Right atrium auricular region (tissue), 2 donors: ENCODE measurements at regions not wholly inside any gene's neighbourhood (a gene's known extent, or its start where the extent isn't known, plus 50 kb on each side); places are given as distances from the start of the nearest gene placed in this dataset.
"Not testable (repeated sequence)": the region's sequence is repeated elsewhere in the genome, so short reads cannot be mapped to it uniquely, and the experiment has no call there.

ENCODE experiments used
- DNase-seq: peaks from one replicate; pipeline ENCODE4 v3.0.0-alpha.2; 2019; ENCODE audit warnings: low spot score
- H3K27ac ChIP-seq, 2 donors: fragments of 200-600 bp; sonication (generic); 1 replicate in 1 of 2; 2 replicates in 1 of 2; pipeline ENCODE4 v1.5.1; 2016 to 2019
- H3K27me3 ChIP-seq, 2 donors: fragments of 200-600 bp; sonication (generic); one replicate each; pipeline versions ENCODE4 v1.5.1 to v1.6.0; 2017 to 2019
- H3K36me3 ChIP-seq: fragments of 200-600 bp; sonication (generic); one replicate; pipeline ENCODE4 v1.5.1; 2016
- H3K4me1 ChIP-seq, 2 donors: fragments of 200-600 bp; sonication (generic); one replicate each; pipeline versions ENCODE4 v1.5.1 to v1.6.0; 2017 to 2019
- H3K4me3 ChIP-seq, 2 donors: fragments of 200-600 bp; sonication (generic); 1 replicate in 1 of 2; 2 replicates in 1 of 2; pipeline ENCODE4 v1.5.1; 2017 to 2019; ENCODE audit warnings: mild to moderate bottlenecking in 1 of 2, moderate library complexity in 1 of 2
- H3K9me3 ChIP-seq, 2 donors: fragments of 200-600 bp; sonication (generic); one replicate each; pipeline ENCODE4 v1.5.1; 2019
- TF ChIP-seq, protein P1 (sequence below), 2 donors: fragments of 200-600 bp; sonication (generic); IDR thresholded peaks; one replicate each; pipeline ENCODE4 v1.5.1; 2019; ENCODE audit warnings: antibody characterized with exemption in 2 of 2

DNA sequence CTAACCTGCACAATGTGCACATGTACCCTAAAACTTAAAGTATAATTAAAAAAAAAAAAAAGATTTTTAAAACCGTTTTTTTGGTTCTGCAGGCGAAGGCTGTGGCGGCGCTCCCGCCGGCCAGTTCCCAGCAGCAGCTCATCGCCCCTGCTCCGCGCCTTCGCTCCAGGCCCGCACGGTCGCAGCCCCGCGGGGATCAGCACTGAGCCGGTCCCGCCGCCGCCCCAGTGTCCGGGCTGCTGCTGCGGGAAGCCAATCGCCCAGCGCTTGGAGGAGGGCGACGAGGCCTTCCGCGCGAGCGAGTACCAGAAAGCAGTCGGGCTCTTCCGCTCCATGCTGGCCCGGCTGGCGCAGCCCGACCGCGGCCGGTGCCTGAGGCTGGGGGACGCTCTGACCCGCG lies 572.8 kb downstream of the TUBA3C start:
- not testable (repeated sequence) for H3K36me3 ChIP-seq, H3K27ac ChIP-seq, DNase-seq, H3K9me3 ChIP-seq, H3K27me3 ChIP-seq, H3K4me3 ChIP-seq, H3K4me1 ChIP-seq

GRCh38 chr13:18600366-18600765 lies 581.3 kb downstream of the TUBA3C start:
- H3K9me3 ChIP-seq, H3K36me3 ChIP-seq, H3K27me3 ChIP-seq, H3K4me3 ChIP-seq, DNase-seq, H3K4me1 ChIP-seq, H3K27ac ChIP-seq: not testable (repeated sequence)

DNA sequence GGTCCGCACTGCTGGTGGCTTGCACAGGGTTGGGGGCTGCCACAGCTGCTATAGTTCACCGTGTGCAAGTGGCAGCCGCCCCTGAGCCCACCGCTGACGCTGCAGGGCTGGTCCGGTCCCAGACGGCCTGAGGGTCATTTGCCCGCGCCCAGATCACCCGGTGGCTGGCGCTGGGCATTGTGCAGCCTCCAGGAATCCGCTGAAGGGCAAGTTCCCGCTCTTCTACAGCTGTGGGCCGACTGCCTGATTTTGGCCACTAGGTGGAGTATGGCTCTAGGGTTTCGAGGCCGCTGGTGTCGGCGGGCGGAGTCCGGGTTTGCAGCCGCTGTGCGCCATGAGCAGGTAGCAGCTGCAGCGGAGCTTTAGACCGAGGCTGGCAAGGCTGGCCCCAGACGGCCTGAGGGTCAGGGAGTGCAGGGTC lies 581.8 kb downstream of the TUBA3C start:
- DNase-seq, H3K27ac ChIP-seq, H3K36me3 ChIP-seq, H3K9me3 ChIP-seq, H3K27me3 ChIP-seq, H3K4me3 ChIP-seq, H3K4me1 ChIP-seq: not testable (repeated sequence)
- TF ChIP-seq, protein P1, sequence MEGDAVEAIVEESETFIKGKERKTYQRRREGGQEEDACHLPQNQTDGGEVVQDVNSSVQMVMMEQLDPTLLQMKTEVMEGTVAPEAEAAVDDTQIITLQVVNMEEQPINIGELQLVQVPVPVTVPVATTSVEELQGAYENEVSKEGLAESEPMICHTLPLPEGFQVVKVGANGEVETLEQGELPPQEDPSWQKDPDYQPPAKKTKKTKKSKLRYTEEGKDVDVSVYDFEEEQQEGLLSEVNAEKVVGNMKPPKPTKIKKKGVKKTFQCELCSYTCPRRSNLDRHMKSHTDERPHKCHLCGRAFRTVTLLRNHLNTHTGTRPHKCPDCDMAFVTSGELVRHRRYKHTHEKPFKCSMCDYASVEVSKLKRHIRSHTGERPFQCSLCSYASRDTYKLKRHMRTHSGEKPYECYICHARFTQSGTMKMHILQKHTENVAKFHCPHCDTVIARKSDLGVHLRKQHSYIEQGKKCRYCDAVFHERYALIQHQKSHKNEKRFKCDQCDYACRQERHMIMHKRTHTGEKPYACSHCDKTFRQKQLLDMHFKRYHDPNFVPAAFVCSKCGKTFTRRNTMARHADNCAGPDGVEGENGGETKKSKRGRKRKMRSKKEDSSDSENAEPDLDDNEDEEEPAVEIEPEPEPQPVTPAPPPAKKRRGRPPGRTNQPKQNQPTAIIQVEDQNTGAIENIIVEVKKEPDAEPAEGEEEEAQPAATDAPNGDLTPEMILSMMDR (IDR thresholded peaks at IDR 0.05), result peak in 1 of 2 donors; percentile 26

DNA sequence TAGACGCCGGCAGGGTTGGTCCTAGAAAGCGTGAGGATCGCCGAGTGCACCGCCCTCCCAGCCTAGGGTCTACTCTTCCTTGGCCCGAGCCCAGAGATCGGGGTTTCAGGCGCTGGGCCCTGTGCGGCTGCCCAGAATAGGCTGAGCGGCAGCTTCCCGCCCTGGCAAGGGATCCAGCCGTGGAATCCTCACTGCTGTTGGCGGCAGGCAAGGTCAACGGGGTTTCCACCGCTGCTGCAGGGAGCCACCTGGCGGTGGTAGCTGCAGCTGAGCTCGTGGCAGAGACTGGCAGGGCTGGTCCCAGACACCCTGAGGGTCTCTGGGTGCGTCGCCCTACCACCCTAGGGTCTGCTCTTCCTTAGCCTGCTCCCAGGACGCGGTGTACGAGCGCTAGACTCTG lies 583.1 kb downstream of the TUBA3C start:
- DNase-seq, H3K9me3 ChIP-seq, H3K36me3 ChIP-seq, H3K4me3 ChIP-seq, H3K4me1 ChIP-seq, H3K27ac ChIP-seq, H3K27me3 ChIP-seq: not testable (repeated sequence)

- H3K4me3 ChIP-seq, DNase-seq, H3K27ac ChIP-seq, H3K4me1 ChIP-seq, H3K36me3 ChIP-seq, H3K27me3 ChIP-seq, H3K9me3 ChIP-seq: not testable (repeated sequence)
Measured at GRCh38 chr13:18597940-18598339, 583.7 kb downstream of the TUBA3C start.

- not testable (repeated sequence) for DNase-seq, H3K27me3 ChIP-seq, H3K4me3 ChIP-seq, H3K36me3 ChIP-seq, H3K9me3 ChIP-seq, H3K27ac ChIP-seq, H3K4me1 ChIP-seq
Measured at GRCh38 chr13:18577103-18577502, 604.5 kb downstream of the TUBA3C start.

GRCh38 chr13:18567890-18568289 lies 613.7 kb downstream of the TUBA3C start:
- H3K9me3 ChIP-seq, H3K36me3 ChIP-seq, H3K4me1 ChIP-seq, H3K27me3 ChIP-seq, DNase-seq, H3K27ac ChIP-seq, H3K4me3 ChIP-seq: not testable (repeated sequence)
